ENCODE measurements at regions not wholly inside any gene's neighbourhood (a gene's known extent, or its start where the extent isn't known, plus 50 kb on each side); places are given as distances from the start of the nearest gene placed in this dataset.
"Not testable (repeated sequence)": the region's sequence is repeated elsewhere in the genome, so short reads cannot be mapped to it uniquely, and the experiment has no call there.

DNA sequence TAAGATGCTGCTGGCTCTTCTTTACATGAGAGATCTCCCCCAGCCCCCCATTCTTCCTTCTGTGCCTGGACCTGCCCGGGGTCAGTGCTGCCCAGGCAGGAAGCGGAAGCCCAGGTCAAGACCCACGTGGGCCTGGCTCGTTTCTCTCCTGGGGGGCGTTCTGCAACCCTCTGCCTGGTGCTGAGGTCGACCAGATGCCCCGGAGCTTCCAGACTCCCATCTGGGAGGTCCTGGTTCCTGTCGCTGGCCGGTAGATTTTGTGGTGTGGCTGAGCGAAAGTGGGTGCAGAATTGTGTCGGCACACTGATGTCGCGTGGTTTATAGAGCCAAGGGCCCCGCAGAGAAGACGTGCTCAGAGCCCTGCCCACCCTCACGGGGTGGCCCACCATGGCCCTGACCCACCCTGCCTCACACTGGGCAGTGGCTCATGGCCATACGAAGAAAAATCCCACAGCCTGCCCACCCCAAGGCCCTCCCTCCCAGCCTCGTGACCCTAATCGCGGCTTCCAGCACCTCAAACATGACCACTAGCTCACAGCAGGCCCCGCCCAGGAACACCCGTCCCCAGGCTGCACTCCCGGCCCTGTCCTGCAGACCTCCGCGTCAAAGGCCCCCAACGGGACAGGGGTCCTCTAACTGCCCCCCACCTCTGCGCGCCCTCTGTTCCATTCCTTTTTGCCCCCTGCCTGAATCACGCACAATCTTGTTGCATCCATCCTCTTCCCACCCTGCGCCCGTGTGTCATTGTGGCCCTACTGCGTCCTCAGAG is 443.2 kb upstream of the ZNF722 start:
- DNase-seq (ENCODE audit: low spot score), result not testable (repeated sequence)

DNA sequence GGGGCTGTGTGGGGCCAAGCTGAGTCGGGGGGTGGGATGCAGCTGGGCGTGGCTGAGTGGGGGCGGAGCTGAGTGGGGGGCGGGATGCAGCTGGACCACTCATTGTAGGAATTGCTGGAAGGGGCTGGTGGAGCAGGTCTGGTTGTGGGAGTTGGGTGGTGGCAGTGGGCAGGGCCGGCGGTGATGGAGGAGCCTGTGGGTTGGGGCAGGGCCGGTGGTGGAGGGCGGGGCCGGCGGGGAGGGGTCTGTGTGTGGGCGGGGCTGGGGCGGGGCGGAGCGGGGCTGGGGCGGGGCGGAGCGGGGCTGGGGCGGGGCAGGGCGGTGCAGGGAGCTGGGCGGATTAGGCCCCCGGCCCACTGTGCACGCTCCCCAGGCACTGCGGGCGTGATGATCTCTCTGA is 442.4 kb upstream of the ZNF722 start:
- peak; percentile 72 for DNase-seq (ENCODE audit: low spot score)

GRCh38 chr7:63559016-63559415 is 439.6 kb upstream of the ZNF722 start:
- peak; percentile 82 for DNase-seq (ENCODE audit: low spot score)

GRCh38 chr7:63559826-63560465 is 438.7 kb upstream of the ZNF722 start:
- peak; percentile 80 for DNase-seq (ENCODE audit: low spot score)

- peak; percentile 24 for DNase-seq (ENCODE audit: low spot score)
These were observed 436.7 kb upstream of the ZNF722 start for GRCh38 chr7:63561911-63562310.

- peak; percentile 89 for DNase-seq (ENCODE audit: low spot score)
These were observed 436.1 kb upstream of the ZNF722 start for GRCh38 chr7:63562364-63563060.

- peak; percentile 68 for DNase-seq (ENCODE audit: low spot score)
These were observed 435.3 kb upstream of the ZNF722 start for GRCh38 chr7:63563151-63563940.

DNA sequence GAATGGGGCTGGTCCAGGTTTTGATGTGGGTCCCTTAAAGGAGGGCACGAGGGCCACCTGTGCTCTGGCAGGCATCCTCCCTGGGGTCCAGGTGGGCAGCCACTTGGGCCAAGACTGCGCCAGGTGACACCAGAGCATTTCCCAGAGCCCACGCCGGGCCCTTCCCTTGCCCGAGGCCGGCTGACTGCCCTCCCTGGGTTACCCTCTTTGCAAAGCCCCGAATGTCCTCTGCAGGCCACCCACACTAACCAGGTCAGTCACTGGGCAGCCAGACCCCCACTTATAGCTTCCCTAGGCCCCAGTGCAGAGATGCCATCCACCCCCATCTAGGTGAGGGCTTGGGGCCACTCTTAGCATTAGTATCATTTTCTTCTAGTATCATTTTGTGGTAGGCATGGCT is 433.8 kb upstream of the ZNF722 start:
- peak; percentile 65 for DNase-seq (ENCODE audit: low spot score)

GRCh38 chr7:63566886-63567285 is 431.8 kb upstream of the ZNF722 start:
- DNase-seq (ENCODE audit: low spot score), result peak; percentile 89

- peak; percentile 88 for DNase-seq (ENCODE audit: low spot score)
These were observed 431.0 kb upstream of the ZNF722 start for GRCh38 chr7:63567636-63568035.

DNA sequence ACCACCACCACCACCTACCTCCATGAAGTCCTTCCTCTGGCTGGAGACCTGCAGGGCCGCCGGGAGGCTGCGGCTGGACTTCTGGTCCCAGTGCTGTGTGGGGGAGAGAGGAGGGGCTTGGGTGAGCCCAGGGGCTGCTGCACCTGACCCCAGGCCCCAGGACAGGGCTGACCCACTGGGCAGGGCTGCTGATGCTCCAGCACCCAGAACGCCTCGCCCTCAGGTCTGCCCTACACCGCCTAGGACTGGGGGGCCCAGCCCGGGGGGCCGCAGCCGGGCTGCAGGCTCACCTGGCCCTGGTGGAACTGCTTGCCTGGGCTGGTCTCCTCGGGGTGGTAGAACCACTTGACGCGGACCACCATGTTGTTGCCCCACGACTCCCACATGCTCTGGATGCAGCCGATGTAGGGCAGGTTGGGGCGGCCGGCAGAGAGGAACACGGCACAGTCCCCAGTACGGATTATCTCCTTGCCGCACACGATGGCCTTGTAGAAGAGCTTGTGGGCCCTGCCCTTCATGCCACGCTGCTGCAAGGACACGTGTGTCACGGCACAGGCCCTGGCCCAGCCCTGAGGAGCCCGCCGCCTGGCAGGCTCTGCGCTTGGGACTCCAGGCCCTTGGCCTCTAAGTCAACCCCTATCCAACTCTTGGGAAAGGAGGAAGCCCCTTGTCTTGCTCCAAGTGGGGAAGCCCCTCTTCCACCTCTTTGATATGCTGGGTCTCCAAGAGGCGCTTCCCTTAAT is 429.9 kb upstream of the ZNF722 start:
- DNase-seq (ENCODE audit: low spot score), result peak; percentile 87

DNA sequence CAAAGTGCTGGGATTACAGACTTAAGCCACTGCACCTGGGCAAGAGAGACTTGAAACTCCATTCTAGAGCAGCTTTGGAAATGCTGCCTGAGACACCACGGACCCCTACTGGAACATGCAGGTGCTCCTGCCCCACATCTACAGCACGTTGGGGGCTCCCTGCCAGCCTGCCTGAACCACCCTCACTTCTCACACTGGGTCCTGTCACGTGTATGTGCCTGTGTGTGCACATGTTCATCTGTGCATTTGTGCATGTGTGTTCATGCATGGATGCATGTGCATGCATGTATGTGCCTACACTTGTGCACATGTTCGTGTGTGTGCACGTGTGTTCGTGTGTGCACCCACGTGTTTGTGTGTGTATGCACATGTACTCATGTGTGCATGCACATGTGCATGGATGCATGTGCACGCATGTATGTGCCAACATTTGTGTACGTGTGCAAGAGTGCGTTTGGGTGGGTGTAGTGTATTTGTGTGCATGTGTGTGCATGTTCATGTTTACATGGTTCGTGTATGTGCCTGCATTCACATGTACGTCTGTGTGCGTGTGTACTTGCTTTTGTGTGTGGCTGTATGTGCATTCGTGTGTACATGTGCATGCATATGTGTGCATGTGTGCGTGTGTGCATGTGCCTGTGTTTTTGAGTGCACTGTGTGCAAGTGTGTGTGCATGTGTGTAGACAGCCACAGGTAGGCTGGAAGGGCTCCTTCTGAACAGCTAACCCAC is 428.1 kb upstream of the ZNF722 start:
- DNase-seq (ENCODE audit: low spot score), result peak; percentile 87

GRCh38 chr7:63572196-63572595 is 426.5 kb upstream of the ZNF722 start:
- DNase-seq (ENCODE audit: low spot score), result peak; percentile 89

GRCh38 chr7:63572956-63573355 is 425.7 kb upstream of the ZNF722 start:
- peak; percentile 88 for DNase-seq (ENCODE audit: low spot score)

GRCh38 chr7:63573412-63573811 is 425.2 kb upstream of the ZNF722 start:
- DNase-seq (ENCODE audit: low spot score), result peak; percentile 88

GRCh38 chr7:63576421-63576820 is 422.2 kb upstream of the ZNF722 start:
- DNase-seq (ENCODE audit: low spot score), result peak; percentile 87

DNA sequence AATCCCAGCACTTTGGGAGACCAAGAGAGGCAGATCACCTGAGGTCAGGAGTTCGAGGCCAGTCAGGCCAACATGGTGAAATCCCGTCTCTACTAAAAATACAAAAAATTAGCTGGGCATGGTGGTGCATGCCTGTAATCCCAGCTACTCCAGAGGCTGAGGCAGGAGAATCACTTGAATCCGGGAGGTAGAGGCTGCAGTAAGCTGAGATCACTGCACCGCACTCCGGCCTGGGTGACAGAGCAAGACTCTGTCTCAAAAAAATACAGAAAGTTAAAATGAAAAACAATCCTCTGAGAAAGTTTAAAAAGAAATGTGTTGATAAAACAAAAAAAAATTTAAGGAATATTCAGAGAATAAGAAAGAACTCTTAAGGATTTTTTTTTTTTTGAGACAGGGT is 421.6 kb upstream of the ZNF722 start:
- peak; percentile 81 for DNase-seq (ENCODE audit: low spot score)

DNA sequence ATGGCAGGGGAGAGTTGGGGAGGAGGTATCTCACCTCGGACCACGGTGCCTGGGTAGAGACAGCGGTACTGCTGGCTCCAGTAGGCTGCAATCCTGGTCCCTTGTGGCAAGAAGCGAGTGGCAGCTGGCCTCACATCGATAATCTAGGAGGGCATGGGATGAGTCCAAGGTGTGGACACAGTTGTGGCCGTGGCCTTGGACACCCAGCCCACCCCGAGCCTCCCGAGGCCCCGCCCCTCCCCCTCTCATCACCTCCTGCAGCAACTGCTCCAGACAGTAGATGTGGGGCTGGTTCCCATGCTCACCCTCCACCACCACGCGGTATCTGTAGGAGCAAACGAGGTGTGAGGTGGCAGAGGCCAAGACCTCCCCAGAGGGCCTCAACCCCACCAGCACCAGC is 418.6 kb upstream of the ZNF722 start:
- peak; percentile 88 for DNase-seq (ENCODE audit: low spot score)

DNA sequence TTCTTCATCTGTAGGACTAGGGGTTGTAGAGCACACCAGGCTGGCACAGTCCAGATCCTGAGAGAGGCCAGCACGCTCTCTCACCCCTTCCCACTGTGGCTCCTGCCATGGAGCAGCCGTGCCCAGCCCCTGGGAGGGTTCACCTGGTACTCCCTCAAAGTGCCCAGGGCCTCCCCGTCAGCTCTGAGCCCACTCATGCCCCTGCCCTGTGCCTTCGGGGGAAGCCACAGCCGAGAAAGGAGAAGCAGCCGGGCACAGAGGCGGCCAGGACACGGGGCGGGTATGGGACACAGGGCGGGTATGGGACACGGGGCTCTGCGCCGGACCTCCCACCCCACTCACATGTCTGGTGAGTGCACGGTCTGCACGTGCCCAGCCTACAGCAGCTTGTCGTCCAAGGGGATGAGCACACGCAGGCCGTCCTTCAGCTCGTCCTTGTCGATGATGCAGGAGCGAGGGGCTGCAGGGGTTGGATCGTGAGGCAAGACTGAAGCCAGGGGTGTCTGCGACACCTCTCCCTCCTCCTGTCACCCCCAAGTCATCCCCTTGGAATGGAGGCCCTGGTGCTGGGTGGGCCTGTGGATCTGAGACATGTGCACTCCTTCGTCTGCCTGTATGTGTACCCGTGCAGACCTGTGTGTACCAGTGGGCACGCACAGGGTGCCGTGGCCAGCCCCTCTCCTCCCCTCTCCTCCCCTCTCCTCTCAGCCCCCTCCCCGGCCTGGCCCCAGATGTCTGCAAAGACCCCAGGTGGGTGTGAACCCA is 417.9 kb upstream of the ZNF722 start:
- DNase-seq (ENCODE audit: low spot score), result peak; percentile 88

Measured in mesenteric fat pad (tissue), 1 donor.